WERI-Rb-1 (cell line): ENCODE measurements at regions not wholly inside any gene's neighbourhood (a gene's known extent, or its start where the extent isn't known, plus 50 kb on each side); places are given as distances from the start of the nearest gene placed in this dataset.
"Not testable (repeated sequence)": the region's sequence is repeated elsewhere in the genome, so short reads cannot be mapped to it uniquely, and the experiment has no call there.

Experiments
- DNase-seq: peaks from one replicate; pipeline ENCODE4 v3.0.0-alpha.2; 2020
- H3K27ac ChIP-seq: fragments of 250-450 bp; sonication (Bioruptor Pico); 2 replicates; pipeline ENCODE4 v1.5.1; 2020; ENCODE audit warnings: mild to moderate bottlenecking, moderate library complexity
- H3K27me3 ChIP-seq: fragments of 250-450 bp; sonication (Bioruptor Pico); 2 replicates; pipeline ENCODE4 v1.5.1; 2021; ENCODE audit warnings: mild to moderate bottlenecking, low read depth, moderate library complexity; ENCODE audit not compliant: insufficient read depth, severe bottlenecking
- H3K36me3 ChIP-seq: fragments of 250-450 bp; sonication (Bioruptor Pico); 2 replicates; pipeline ENCODE4 v1.5.1; 2020; ENCODE audit warnings: mild to moderate bottlenecking, moderate library complexity
- H3K4me3 ChIP-seq: 2 replicates; pipeline ENCODE4 v1.5.1; 2011; ENCODE audit warnings: low read depth, mild to moderate bottlenecking, control low read depth, low read length
- H3K9me3 ChIP-seq: fragments of 250-450 bp; sonication (Bioruptor Pico); 2 replicates; pipeline ENCODE4 v1.5.1; 2021; ENCODE audit warnings: mild to moderate bottlenecking, moderate library complexity; ENCODE audit not compliant: severe bottlenecking
- CTCF ChIP-seq: IDR thresholded peaks from 2 replicates; pipeline ENCODE4 v1.5.1; 2011; ENCODE audit warnings: low read depth, mild to moderate bottlenecking, control low read depth, inconsistent platforms, low read length

GRCh38 chr5:109546461-109546860 is 136.7 kb upstream of the PJA2 start:
- no peaks in the 10 kb centered on the region for H3K36me3 ChIP-seq
- no peak for TF ChIP-seq CTCF
- DNase-seq: no peak

GRCh38 chr5:109544873-109545272 is 135.1 kb upstream of the PJA2 start:
- H3K4me3 ChIP-seq, H3K27me3 ChIP-seq, H3K9me3 ChIP-seq, H3K27ac ChIP-seq, H3K36me3 ChIP-seq, DNase-seq: not testable (repeated sequence)

More at GRCh38 chr5:109546461-109546860, 136.7 kb upstream of the PJA2 start:
- H3K9me3 ChIP-seq: peaks cover 5% of the 10 kb centered on the region
- H3K4me3 ChIP-seq: no peak overlapping the region
- no peak overlapping the region for H3K27ac ChIP-seq
- H3K27me3 ChIP-seq: no peaks in the 10 kb centered on the region

- H3K27me3 ChIP-seq, H3K4me3 ChIP-seq, H3K27ac ChIP-seq, DNase-seq, H3K36me3 ChIP-seq, H3K9me3 ChIP-seq: not testable (repeated sequence)
Measured at GRCh38 chr5:109538692-109539091, 128.9 kb upstream of the PJA2 start.

- DNase-seq, H3K27ac ChIP-seq, H3K36me3 ChIP-seq: not testable (repeated sequence)
Measured at GRCh38 chr5:109535090-109535489, 125.3 kb upstream of the PJA2 start.

GRCh38 chr5:109533751-109534272 is 124.0 kb upstream of the PJA2 start:
- no peaks in the 10 kb centered on the region for H3K27me3 ChIP-seq
- no peaks in the 10 kb centered on the region for H3K36me3 ChIP-seq
- no peak for TF ChIP-seq CTCF
- no peak overlapping the region for H3K4me3 ChIP-seq
- H3K27ac ChIP-seq: no peak overlapping the region
- H3K9me3 ChIP-seq: no peaks in the 10 kb centered on the region
- no peak for DNase-seq

More at GRCh38 chr5:109535090-109535489, 125.3 kb upstream of the PJA2 start:
- H3K9me3 ChIP-seq, H3K27me3 ChIP-seq, H3K4me3 ChIP-seq: not testable (repeated sequence)

- Histone ChIP-seq H3K27ac (no peak overlapping the region), H3K9me3 (no peaks in the 10 kb centered on the region), H3K4me3 (no peak overlapping the region), H3K27me3 (no peaks in the 10 kb centered on the region), H3K36me3 (no peaks in the 10 kb centered on the region)
- TF ChIP-seq CTCF: no peak
- DNase-seq: no peak
Measured at GRCh38 chr5:109532773-109533364, 123.1 kb upstream of the PJA2 start.

- Histone ChIP-seq H3K9me3 (no peaks in the 10 kb centered on the region), H3K4me3 (no peak overlapping the region), H3K27ac (no peak overlapping the region), H3K36me3 (no peaks in the 10 kb centered on the region), H3K27me3 (no peaks in the 10 kb centered on the region)
- TF ChIP-seq CTCF: no peak
- no peak for DNase-seq
Measured at GRCh38 chr5:109531262-109531661, 121.5 kb upstream of the PJA2 start.
